ENCODE measurements at regions not wholly inside any gene's neighbourhood (a gene's known extent, or its start where the extent isn't known, plus 50 kb on each side); places are given as distances from the start of the nearest gene placed in this dataset.

DNA sequence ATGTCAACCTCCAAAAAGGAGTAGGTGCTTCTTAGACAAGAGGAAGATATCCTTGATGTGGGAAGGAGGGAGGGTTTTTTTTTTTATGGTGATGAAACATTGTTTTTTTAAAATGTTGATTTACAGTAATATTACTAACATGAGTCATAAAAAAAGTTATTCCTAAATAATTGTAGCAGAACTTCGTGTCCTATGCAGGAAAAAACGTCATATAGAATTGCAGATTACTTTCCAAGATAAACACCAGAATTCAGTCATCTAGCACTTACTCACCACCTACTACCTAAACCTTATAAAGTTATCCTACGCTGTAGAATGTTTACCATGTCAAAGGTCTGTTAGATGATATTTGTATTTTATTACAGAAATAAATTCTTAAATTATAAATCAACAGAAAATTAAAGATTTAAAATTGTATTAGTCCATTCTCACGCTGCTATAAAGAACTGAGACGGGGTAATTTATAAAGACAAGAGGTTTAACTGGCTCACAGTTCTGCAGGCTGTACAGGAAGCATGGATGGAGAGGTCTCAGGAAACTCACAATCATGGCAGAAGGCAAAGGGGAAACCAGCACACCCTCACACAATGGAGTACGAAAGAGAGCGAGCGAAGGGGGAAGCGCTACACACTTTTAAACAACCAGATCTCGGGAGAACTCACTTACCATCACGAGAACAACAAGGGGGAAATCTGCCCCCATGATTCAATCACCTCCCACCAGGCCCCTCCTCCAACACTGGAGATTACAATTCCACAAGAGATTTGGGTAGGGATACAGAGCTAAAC lies 105.2 kb upstream of the NEBL start:
- no peak for FAIRE-seq

DNA sequence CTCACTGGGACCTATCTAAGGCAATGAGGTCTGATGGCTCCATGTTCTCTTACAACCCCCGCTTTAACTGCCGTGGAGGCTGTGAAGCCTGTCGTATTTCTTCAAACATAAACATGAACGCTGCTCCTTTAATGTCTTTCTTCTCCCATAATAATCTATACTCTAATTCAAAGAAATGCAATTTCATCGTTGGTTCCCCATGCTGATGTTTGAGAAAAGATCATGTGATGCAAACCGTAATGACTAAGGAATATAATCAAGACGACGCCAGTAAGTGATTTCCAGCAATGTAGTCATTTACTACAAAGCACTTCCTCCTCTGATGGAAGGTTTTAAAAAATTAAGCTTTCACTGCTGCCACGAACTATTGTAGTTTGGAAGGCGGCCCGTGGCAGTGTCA lies 102.6 kb upstream of the NEBL start:
- no peak for FAIRE-seq

DNA sequence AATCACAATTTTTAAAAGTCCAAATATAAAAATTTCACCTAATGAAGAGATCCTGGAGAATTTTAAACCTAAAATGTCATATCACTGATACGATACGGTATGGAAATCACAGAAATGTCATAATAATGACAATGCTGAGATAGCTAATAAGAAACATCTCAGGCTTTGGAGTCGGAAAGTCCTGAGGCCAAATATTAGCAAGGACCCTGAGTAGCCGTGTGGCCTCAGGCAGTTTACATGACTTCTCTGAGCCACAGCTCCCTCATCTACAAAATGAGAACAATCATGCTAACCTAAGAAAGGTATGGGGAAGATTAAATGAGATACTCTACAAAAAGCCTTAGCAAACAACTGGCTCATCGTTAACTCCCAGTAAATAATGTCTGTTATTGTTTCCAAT lies 100.9 kb upstream of the NEBL start:
- no peak for FAIRE-seq

DNA sequence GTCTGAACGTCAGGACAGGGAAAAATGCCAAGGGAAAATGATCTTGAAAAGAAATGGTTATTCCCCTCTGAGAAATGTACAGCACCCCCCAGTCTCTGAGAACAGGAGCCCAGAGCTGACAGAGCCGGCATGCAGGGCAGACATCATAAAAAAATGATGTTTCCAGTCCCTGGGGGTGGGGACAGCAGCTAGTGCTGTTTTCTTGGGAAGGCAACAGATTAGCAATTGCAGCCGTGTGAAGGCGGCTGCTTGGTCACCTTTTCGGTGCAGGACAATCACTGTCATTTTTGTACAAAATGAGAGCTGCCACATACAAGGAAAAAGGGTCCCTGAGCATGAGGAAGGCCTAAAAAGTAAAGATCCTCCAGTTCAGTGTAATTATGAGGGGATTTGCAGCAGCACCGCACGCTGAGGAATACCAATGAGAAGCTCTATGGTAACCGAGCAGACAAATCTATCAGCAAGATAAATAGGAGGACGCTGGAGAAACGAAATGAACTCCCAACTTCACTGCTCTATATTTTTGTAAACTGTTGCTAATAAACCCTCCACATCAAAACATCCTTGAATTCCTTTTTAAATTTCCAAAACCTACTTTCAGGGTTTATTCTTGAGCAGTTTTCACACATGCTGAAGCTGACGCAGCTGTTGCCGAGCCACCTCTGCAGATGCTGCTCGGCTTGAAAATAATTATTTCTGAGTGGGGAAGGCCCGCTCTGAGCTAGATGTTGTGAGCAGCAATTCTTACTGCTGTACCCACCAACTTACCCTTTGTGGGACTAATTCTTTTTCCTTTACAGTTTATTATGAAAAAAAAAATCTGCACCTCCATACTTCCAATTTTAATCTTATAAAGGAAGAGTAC lies 98.2 kb upstream of the NEBL start:
- no peak for FAIRE-seq

DNA sequence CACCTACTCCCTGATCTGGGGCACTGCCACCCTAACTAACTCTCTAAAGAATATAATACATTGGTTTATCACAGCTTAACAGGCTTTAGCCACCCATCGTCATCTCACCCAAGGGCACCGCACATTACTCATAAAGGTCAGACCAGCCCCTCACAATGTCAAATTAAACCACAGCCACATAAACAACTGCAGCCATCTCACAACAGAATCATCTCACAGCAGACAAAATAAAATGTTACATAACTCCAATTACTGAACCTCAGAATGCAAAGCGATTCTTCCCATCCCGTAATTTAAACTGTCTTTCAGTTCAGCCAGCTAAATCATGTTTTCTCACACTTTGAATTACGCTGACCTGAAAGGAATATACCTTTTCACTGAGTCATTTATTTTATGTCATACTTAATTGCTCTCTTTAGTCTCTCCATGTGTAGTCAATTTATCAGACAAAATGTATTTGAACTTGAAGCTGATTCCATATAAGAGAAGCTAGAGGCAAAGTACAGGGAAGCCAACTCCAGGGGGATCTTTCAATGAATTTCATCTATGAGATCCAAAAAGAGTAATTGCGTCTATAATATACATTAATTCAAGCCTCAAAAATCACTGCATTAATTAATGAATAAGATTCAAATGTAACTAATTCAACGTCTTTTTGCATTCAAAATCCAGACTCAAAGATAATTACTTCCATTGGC lies 96.9 kb upstream of the NEBL start:
- peak; percentile 82 for FAIRE-seq

DNA sequence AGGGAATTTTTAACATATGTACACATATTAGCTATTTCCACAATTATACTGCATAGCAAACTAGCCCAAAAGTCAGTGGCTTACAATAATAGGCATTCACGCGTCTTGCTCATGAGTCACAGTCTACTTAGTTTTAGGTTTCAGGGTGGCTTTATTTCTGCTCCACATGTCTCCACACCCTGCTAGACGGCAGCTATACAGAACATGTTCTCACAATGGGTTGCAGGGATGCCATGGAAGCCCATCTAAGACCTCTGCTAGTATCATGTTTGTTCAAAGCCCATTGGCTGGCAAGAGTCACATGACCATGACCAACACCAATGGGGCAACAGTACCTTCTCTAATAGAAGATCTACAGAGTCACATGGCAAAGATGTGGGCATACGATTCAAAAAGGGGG lies 96.3 kb upstream of the NEBL start:
- no peak for FAIRE-seq

DNA sequence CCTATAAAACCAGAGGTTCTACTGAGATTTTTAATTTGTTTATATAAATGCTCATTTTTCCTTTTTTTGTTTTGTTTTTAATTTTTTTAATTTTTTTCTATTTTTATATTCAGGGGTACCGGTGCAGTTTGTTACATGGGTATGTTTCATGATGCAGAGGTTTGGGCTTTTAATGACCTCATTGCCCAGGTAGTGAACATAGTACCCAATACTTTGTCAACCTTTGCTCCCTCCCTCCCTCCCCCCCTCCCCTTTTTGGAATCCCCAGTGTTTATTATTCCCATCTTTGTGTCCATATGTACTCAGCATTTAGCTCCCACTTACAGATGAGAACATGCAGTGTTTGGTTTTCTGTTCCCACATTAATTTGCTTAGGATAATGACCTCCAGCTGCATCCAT lies 94.4 kb upstream of the NEBL start:
- no peak for FAIRE-seq

DNA sequence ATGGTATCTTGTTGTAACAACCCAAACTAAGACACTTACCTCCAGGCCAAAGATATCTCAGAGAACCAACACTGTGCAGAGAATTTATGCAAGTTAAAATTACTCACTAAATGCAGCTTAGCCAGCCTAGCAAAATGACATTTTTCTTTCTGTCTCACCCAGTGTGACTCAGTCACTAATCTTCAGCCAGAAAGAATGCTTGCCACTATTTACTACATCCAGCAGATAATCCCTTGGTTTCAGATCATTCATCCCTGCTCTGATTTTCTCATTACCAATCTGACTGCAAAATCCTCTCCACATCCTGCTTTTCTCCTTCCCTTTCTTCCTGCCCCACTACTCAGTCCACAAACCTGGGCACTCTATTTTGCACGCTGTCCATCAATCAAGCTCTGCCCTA lies 93.5 kb upstream of the NEBL start:
- no peak for FAIRE-seq

DNA sequence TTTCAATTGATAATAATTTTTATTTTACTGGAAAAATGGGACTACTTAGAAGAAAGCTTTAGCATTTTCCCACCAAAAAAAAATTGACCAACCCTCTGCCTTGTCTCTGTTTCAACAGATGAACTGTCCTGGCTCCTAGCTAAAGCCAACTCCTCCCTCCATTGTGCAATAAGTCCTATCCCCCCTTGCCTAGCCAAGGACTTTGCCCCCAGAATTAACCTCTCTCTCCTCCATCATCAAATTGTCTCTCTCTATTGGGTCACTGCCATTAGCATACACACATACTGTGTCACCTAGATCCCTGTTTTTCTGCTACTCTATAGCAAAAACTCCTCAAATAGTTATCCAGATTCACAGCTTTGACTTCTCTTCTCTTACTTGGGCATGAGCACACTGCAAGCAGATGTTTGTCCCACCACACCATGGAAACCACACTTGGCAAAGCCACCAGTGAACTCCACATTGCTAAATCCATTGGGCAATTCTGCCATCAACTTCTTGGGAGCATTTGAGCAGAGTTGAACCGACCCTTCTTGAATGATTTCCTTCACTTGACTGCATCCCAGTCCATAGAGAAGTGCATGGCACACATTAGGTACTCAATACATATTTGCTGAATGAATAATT lies 91.4 kb upstream of the NEBL start:
- no peak for FAIRE-seq

DNA sequence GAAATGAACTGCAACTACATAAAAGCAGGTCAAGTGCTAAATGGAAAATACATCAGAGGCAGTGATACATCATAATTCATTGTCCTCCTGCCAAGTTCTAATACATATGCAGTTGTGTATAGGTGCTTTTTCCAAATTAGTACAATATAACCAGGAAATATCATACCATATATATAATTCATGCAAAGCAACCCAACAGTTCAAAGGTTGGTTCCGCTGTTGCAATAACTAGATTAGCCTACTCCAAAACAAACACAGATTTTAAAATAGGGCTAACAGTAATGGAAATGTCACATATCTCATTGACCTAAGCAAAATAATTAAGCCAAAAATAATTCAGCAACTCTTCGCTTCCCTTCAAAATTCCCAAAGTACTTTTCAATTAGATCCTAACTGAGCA lies 88.9 kb upstream of the NEBL start:
- no peak for FAIRE-seq

DNA sequence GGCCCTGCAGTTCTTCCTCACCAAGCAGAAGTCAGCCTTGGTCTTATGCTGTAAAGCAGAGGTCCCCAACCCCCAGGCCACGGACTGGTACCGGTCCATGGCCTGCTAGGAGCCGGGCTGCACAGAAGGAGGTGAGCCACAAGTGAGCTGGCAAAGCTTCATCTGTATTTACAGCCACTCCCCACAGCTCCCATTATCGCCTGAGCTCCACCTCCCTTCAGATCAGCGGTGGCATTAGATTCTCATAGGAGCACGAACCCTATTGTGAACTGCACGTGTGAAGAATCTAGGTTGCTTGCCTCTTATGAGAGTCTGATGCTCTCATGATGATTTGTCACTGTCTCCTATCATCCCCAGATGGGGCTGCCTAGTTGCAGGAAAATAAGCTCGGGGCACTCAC lies 87.6 kb upstream of the NEBL start:
- no peak for FAIRE-seq

DNA sequence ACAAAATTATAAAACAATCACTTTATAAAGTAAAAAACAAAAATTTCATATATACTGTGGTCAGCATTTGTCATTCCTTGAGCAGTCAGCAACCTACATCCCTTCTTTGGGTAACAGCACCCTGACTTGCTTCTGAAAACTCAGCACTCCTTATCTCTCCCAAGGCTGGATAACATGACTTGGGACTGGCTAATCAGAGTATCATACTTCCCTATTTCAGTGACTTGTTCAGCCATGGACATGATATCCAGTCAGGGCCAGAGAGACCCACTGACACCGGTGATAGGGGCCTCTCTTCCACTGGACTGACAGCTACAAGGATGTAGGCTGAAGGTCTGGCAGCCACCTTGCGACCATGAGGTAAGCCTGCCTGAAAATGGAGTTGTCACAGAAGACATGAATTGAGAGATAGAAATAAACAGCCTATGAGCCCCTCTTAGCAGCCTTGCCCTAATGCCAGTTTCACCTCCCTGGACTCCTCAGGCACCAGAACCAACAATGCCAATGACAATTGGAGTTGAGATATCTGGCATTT lies 84.4 kb upstream of the NEBL start:
- FAIRE-seq: no peak

DNA sequence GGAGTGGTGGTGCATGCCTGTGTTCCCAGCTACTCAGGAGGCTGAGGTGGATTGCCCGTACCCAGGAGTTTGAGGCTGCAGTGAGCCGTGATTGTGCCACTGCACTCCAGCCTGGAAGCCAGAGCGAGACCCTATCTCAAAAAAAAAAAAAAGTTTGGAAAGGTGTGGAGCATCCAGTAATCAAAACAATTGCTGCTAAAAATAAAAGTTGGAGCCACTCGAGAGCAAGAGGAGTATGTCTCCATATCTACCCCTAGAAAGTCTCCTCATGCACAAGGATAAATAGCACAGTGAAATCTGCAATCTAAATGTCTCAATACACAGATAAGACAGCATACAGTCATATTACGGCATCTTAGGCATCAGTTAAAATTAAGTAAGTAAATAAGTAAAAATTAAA lies 81.5 kb upstream of the NEBL start:
- FAIRE-seq: no peak

DNA sequence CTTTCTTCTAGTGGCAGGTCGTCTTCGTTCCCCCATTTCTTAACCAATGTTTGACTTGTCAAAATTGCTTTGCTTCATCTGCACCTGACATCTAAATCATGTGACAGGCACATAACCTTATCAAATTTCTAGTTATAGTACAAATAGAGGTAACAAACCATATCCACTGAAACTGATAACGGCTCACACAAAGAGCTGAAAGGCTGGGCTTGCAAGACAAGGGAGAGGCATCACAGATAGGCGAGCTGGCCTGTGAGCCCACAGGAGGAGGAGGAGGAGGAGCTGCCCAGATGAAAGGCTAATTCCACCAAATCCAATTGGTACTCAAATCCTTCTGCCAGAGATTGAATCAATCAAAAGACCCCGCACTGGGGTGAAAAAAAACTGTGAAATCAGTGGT lies 80.2 kb upstream of the NEBL start:
- FAIRE-seq: no peak

DNA sequence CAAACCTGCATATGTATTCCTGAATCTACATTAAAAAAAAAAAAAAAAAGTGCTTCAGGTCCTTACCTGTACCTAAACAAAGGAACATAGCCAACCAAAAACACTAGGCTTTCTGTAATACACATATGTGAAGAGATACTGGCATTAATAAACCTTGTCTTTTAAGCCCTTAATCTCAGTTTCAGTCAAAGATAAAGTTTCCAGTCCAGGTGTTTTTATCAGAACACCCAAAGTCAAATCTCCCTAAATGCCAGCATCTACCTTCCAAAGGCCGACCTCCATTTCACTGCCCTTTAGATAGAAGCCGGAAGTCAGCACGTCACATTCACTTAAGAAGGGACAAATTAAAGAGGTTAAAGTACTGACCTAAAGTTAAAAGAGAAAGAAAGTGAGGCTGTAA lies 79.8 kb upstream of the NEBL start:
- no peak for FAIRE-seq

DNA sequence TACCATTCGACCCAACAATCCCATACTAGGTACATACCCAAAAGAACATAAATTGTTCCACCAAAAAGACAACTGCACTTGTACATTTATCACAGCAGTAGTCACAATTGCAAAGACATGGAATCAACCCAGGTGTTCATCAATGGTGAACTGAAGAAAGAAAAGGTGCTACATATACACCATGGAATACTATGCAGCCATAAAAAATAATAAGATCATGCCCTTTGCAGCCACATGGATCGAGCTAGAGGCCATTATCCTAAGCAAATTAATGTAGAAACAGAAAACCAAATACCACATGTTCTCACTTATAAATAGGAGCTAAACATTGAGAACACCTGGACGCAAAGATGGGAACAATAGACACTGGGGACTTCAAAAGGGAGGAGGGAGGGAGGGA lies 79.3 kb upstream of the NEBL start:
- FAIRE-seq: no peak

DNA sequence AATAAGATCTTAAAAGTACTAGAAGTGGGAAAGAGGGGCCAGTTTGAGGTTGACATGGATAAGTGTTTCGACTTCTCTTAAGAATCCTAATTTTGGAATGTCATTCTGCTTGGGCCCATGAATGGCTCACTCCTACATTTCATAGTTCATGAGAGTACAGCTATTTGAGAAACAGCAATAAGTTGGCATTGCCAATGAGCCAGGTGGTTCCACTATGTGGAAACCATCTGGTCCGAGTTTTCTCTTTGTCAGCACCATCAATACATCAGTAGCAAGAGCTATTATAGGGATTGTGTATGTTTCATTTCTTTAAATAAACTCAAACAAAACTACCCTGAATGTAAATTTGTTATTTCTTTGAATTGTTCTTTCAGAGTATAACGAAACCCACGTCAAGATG lies 78.1 kb upstream of the NEBL start:
- FAIRE-seq: no peak

DNA sequence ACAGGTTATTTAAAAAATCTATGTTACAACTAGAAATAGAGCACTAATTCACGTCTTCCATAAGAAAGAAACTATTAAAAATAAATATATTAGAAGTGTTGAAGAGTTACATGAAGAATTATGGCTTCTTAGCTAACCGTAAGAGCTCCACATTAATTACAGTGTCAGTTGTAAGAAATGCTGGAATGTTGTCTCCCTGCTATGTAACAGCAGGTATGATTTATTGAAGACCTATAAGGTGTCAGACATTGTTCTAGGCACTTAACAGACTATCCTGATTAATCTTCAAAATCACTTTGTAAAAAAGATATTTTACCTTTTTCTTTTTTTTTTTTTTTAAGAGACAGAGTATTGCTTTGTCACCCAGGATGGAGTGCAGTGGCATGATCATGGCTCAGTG lies 75.8 kb upstream of the NEBL start:
- no peak for FAIRE-seq

DNA sequence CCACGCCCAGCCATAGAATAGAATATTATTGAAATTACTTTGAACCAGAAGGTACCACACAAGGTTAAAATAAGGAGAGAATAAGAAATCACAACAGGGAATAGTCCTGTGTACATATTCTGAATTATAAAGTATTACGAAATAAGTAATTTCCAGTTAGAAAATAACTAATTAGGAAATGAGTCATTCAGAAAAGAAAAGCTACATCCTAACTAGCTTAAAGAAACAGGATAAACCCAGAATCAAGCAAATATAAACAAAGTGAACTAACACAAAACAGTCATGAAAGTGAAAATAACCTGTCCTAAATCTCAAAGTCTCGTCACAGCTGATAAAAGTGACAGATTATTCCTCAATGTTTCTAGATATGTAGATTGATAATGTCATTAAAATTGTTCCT lies 74.8 kb upstream of the NEBL start:
- no peak for FAIRE-seq

DNA sequence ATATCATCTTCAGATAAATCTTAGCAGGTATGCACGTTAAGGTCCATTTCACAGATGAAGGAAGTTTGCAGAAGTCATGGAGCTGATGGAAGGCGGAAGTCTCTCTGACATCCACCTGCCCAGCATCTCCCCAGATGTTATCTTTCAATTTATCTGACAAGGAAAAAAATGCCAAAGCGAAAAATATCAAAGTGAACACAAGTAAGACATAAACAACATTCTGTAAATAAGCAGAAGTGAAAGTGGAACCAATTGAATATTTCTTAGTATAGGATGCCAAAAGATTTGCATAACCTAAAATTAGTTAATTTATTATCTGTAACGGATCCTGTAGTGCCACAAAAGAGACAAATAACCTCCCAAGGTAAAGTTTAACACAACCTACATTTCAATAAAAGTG lies 73.6 kb upstream of the NEBL start:
- FAIRE-seq: no peak

DNA sequence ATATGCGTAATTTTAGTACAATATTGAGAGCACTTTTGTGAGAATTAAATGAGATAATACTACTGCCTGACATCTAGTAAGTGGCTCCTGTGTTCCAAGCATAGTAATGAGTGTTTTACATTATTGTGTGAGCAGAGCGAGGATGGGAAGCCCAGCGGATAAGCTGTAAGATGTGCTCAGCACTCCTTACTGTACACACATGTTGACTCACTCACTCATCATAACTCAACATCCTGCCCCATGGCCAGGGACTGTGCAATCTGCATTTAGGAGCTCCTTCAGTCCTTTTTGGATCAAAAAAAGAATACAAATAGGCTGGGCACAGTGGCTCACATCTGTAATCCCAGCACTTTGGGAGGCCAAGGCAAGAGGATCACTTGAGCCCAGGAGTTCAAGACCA lies 72.9 kb upstream of the NEBL start:
- no peak for FAIRE-seq

DNA sequence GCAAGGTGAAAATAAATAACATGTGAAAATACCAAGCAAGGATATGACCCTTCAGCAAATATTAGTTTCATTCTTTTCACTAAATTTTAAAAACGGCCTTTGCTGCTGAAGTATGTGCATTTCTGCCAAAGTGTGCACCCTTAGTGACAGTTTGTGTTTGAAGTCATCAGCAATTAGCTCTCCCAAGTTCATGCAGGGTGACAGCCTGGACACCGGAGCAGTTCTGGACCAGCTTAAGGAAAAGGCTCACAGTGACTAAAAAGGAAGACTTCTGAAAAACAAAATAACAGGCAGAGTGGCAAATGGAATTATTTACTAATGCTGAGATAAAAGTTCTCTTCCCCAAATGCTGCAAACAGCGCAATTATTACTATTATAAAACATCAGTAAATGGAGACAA lies 69.3 kb upstream of the NEBL start:
- FAIRE-seq: no peak

Measured in islet of Langerhans (tissue), 1 donor.